HepG2 (cell line): ENCODE measurements at regions not wholly inside any gene's neighbourhood (a gene's known extent, or its start where the extent isn't known, plus 50 kb on each side); places are given as distances from the start of the nearest gene placed in this dataset.

ENCODE experiments used
- ATAC-seq: fragments of 200-7000 bp; cut with Tn5 transposase; 3 replicates; pipeline ENCODE4 v1.9.1; 2020; ENCODE audit warnings: mild to moderate bottlenecking, moderate library complexity
- BruUV-seq: library from RNA; stranded (reverse); fragments of 400-500 nt; replicated peaks from 2 replicates; lab custom pipeline; 2021; lab: Mats Ljungman, UMichigan
- CTCF ChIA-PET: fragments of 300-600 bp; formaldehyde crosslinking; extraction: SDS; loops from one replicate; lab custom pipeline; 2021; ENCODE audit warnings: low total read pairs, inconsistent platforms, low intra/inter-chr PET ratio; lab: Yijun Ruan, JAX
- POLR2A ChIA-PET: fragments of 350-600 bp; sonication (Branson Sonifier 250); formaldehyde crosslinking; loops from one replicate; lab custom pipeline; 2020; ENCODE audit warnings: antibody characterized with exemption, inconsistent platforms; lab: Yijun Ruan, JAX
- DNase-seq: peaks from one replicate; pipeline ENCODE4 v3.0.0-alpha.2; 2015; ENCODE audit warnings: low spot score
- FAIRE-seq: peaks from 3 replicates; lab custom pipeline; 2011; peaks lifted over from hg19 to GRCh38; lab: Jason Lieb, UNC
- H2AFZ ChIP-seq: one replicate; pipeline ENCODE4 v1.6.1; 2011; ENCODE audit warnings: low read length, inconsistent platforms
- H3K27ac ChIP-seq: fragments of 300-600 bp; 3 replicates; pipeline ENCODE4 v1.8.0; 2011; ENCODE audit warnings: mixed run types, mild to moderate bottlenecking, mixed read lengths, low read length, inconsistent platforms; ENCODE audit not compliant: insufficient read depth; ENCODE audit errors: extremely low read length
- H3K27me3 ChIP-seq, 2 experiments: fragments of 200-600 bp in 1 of 2; 2 replicates in 1 of 2; 3 replicates in 1 of 2; pipeline versions ENCODE4 v1.6.0 to v1.8.0; 2011; ENCODE audit warnings: low read length in 2 of 2, mild to moderate bottlenecking in 2 of 2, moderate library complexity in 2 of 2, inconsistent platforms in 1 of 2; ENCODE audit not compliant: insufficient read depth in 2 of 2, control insufficient read depth in 1 of 2
- H3K36me3 ChIP-seq, 2 experiments: fragments of 200-600 bp in 1 of 2; replicated peaks in 1 of 2; 2 replicates in 1 of 2; 3 replicates in 1 of 2; pipeline versions ENCODE4 v1.5.1 to v1.8.0; 2011; ENCODE audit warnings: low read length in 2 of 2, inconsistent platforms in 1 of 2; ENCODE audit not compliant: insufficient read depth in 2 of 2, control insufficient read depth in 1 of 2
- H3K4me1 ChIP-seq: 2 replicates; pipeline ENCODE4 v1.5.1; 2012; ENCODE audit warnings: low read length, inconsistent platforms; ENCODE audit not compliant: insufficient read depth
- H3K4me2 ChIP-seq: 2 replicates; pipeline ENCODE4 v1.6.0; 2011; ENCODE audit warnings: low read depth, low read length, inconsistent platforms
- H3K4me3 ChIP-seq, 3 experiments: fragments of 200-600 bp in 1 of 3; sonication (generic), shearing (Covaris generic) in 1 of 3; replicated peaks in 1 of 3; 2 replicates each; pipeline ENCODE4 v1.5.1; 2011 to 2016; ENCODE audit warnings: low read length in 3 of 3, inconsistent platforms in 2 of 3, low read depth in 2 of 3, mild to moderate bottlenecking in 2 of 3, control low read depth in 1 of 3, mixed read lengths in 1 of 3; ENCODE audit not compliant: insufficient read depth in 1 of 3
- H3K79me2 ChIP-seq: one replicate; pipeline ENCODE4 v1.6.1; 2011; ENCODE audit warnings: low read length, inconsistent platforms; ENCODE audit not compliant: insufficient read depth
- H3K9ac ChIP-seq: 2 replicates; pipeline ENCODE4 v1.6.0; 2011; ENCODE audit warnings: mild to moderate bottlenecking, low read depth, low read length, inconsistent platforms; ENCODE audit not compliant: insufficient read depth
- H3K9me3 ChIP-seq: 2 replicates; pipeline ENCODE4 v1.5.1; 2012; ENCODE audit warnings: mild to moderate bottlenecking, low read length
- H4K20me1 ChIP-seq: 2 replicates; pipeline ENCODE4 v1.6.0; 2011; ENCODE audit warnings: inconsistent platforms, mild to moderate bottlenecking, low read length, moderate library complexity; ENCODE audit not compliant: insufficient read depth
- HOXA3 ChIP-seq: sonication (generic); formaldehyde crosslinking; IDR thresholded peaks from 2 replicates; pipeline ENCODE4 v1.5.0; 2020; ENCODE audit warnings: missing genetic modification reagents
- PRDM10 ChIP-seq: sonication (generic); formaldehyde crosslinking; IDR thresholded peaks from 2 replicates; pipeline ENCODE4 v1.4.0; 2020; ENCODE audit warnings: low read depth, missing genetic modification reagents
- SOX13 ChIP-seq, 3 experiments: fragments of 450-650 bp in 1 of 3; sonication (generic) in 1 of 3; formaldehyde crosslinking in 1 of 3; IDR thresholded peaks in 2 of 3; conservative IDR thresholded peaks in 1 of 3; 2 replicates each; pipeline versions ENCODE4 v1.5.0 to v1.6.1; 2016 to 2020; ENCODE audit warnings: antibody characterized with exemption in 1 of 3, mild to moderate bottlenecking in 1 of 3, missing compliant biosample characterization in 1 of 3, missing genetic modification reagents in 1 of 3, moderate library complexity in 1 of 3
- ZBTB1 ChIP-seq: sonication (generic); formaldehyde crosslinking; IDR thresholded peaks from 2 replicates; pipeline ENCODE4 v1.4.0; 2020; ENCODE audit warnings: missing genetic modification reagents, borderline replicate concordance
- ZNF343 ChIP-seq: sonication (generic); formaldehyde crosslinking; IDR thresholded peaks from 2 replicates; pipeline ENCODE4 v1.4.0; 2020; ENCODE audit warnings: mild to moderate bottlenecking, missing genetic modification reagents
- WGBS: methylation state at CpG from one replicate; pipeline ENCODE4 v1.1.6; 2017; ENCODE audit warnings: low lambda C conversion rate; 5-methylcytosine and 5-hydroxymethylcytosine counted together
- in situ Hi-C: cut with HindIII; loops from 2 replicates; pipeline ENCODE4 v1.10.0; 2017; ENCODE audit warnings: low pct_unique_long_range_greater_than_20kb; ENCODE audit not compliant: extremely low pct_ligation_motif_present
- intact Hi-C: fragments of 100-400 bp; cut with micrococcal nuclease; formaldehyde crosslinking; loops from one replicate; pipeline ENCODE4 v1.10.0; 2022; ENCODE audit not compliant: unreplicated experiment

- BruUV-seq: no TSS peak
- intact Hi-C loops: no loop called here
- FAIRE-seq (no peak), DNase-seq (no peak), ATAC-seq (no peak)
- Histone ChIP-seq H3K9me3 (no peaks in the 10 kb centered on the region), H3K4me3 (no peak overlapping the region), H3K4me1 (no peaks in the 10 kb centered on the region), H3K79me2 (no peaks in the 10 kb centered on the region), H3K36me3 (no peaks in the 10 kb centered on the region), H3K4me2 (no peak overlapping the region), H3K27ac (no peak overlapping the region), H3K27me3 (peaks cover 0 to 6% of the 10 kb centered on the region in 2 experiments; a peak in 4 of 5 replicates), H3K9ac (no peak overlapping the region), H4K20me1 (no peaks in the 10 kb centered on the region), H2AFZ (no peak overlapping the region)
- POLR2A ChIA-PET: no interaction called here
- CTCF ChIA-PET: no interaction called here
- 10% methylated on average over 3 of the region's 3 CpGs for WGBS
- in situ Hi-C loops: no loop called here
- TF ChIP-seq PRDM10 (no peak), HOXA3 (no peak), ZNF343 (CRISPR knock-in tag) (no peak), ZBTB1 (CRISPR knock-in tag) (no peak), SOX13 (IDR thresholded peaks at IDR 0.05) (no peak), SOX13 (CRISPR knock-in tag; conservative IDR thresholded peaks at IDR 0.05 in 1 of 2, IDR thresholded peaks at IDR 0.05 in 1 of 2) (no peak)
Measured at GRCh38 chr5:74179701-74180100, 460.8 kb downstream of the ENC1 start.
